Keratinocyte (primary cell): ENCODE measurements at regions not wholly inside any gene's neighbourhood (a gene's known extent, or its start where the extent isn't known, plus 50 kb on each side); places are given as distances from the start of the nearest gene placed in this dataset.
"Not testable (repeated sequence)": the region's sequence is repeated elsewhere in the genome, so short reads cannot be mapped to it uniquely, and the experiment has no call there.

Experiments used
- DNase-seq: peaks from one replicate; pipeline ENCODE4 v3.0.0-alpha.2; 2011; ENCODE audit warnings: low read depth, missing footprints, low spot score
- FAIRE-seq: peaks from 2 replicates; lab custom pipeline; 2011; peaks lifted over from hg19 to GRCh38; lab: Jason Lieb, UNC
- H2AFZ ChIP-seq: 2 replicates; pipeline ENCODE4 v1.6.0; 2012; ENCODE audit warnings: low read length, control low read depth, inconsistent platforms; ENCODE audit not compliant: control insufficient read depth
- H3K27ac ChIP-seq: 2 replicates; pipeline ENCODE4 v1.5.1; 2011; ENCODE audit warnings: low read length; ENCODE audit not compliant: control insufficient read depth, insufficient read depth
- H3K27me3 ChIP-seq: 3 replicates; pipeline ENCODE4 v1.6.0; 2011; ENCODE audit warnings: low read length; ENCODE audit not compliant: control insufficient read depth, insufficient read depth; ENCODE audit errors: extremely low read depth
- H3K36me3 ChIP-seq, 2 experiments: 2 replicates in 1 of 2; 3 replicates in 1 of 2; pipeline ENCODE4 v1.5.1; 2011; ENCODE audit warnings: low read length in 2 of 2, mild to moderate bottlenecking in 1 of 2; ENCODE audit not compliant: control insufficient read depth in 2 of 2, insufficient read depth in 2 of 2; ENCODE audit errors: extremely low read depth in 1 of 2
- H3K4me1 ChIP-seq: 3 replicates; pipeline ENCODE4 v1.5.1; 2011; ENCODE audit warnings: low read length; ENCODE audit not compliant: control insufficient read depth, insufficient read depth; ENCODE audit errors: extremely low read depth
- H3K4me2 ChIP-seq: 3 replicates; pipeline ENCODE4 v1.6.0; 2011; ENCODE audit warnings: low read depth, low read length; ENCODE audit not compliant: control insufficient read depth, insufficient read depth; ENCODE audit errors: extremely low read depth
- H3K4me3 ChIP-seq, 3 experiments: fragments of 200-600 bp in 1 of 3; sonication (generic) in 1 of 3; 2 replicates in 2 of 3; 3 replicates in 1 of 3; pipeline ENCODE4 v1.5.1; 2011 to 2016; ENCODE audit warnings: low read length in 3 of 3, mild to moderate bottlenecking in 3 of 3, control low read depth in 2 of 3, inconsistent platforms in 1 of 3, low read depth in 1 of 3, mixed read lengths in 1 of 3, mixed run types in 1 of 3, moderate library complexity in 1 of 3; ENCODE audit not compliant: control insufficient read depth in 2 of 3, insufficient read depth in 2 of 3; ENCODE audit errors: extremely low read depth in 1 of 3
- H3K79me2 ChIP-seq: 2 replicates; pipeline ENCODE4 v1.6.0; 2012; ENCODE audit warnings: low read length; ENCODE audit not compliant: control insufficient read depth, insufficient read depth
- H3K9ac ChIP-seq: 3 replicates; pipeline ENCODE4 v1.6.0; 2011; ENCODE audit warnings: low read length; ENCODE audit not compliant: control insufficient read depth, insufficient read depth; ENCODE audit errors: extremely low read depth
- H3K9me1 ChIP-seq: 3 replicates; pipeline ENCODE4 v1.6.0; 2011; ENCODE audit warnings: low read length; ENCODE audit not compliant: control insufficient read depth, insufficient read depth; ENCODE audit errors: extremely low read depth
- H3K9me3 ChIP-seq: 2 replicates; pipeline ENCODE4 v1.5.1; 2012; ENCODE audit warnings: low read depth, low read length; ENCODE audit not compliant: control insufficient read depth
- H4K20me1 ChIP-seq: 3 replicates; pipeline ENCODE4 v1.6.0; 2011; ENCODE audit warnings: low read length; ENCODE audit not compliant: control insufficient read depth, insufficient read depth; ENCODE audit errors: extremely low read depth
- dilution Hi-C: fragments of 300-500 bp; cut with MboI; formaldehyde crosslinking; loops from one replicate; pipeline ENCODE4 v1.7.0; 2020; ENCODE audit warnings: low sequenced_read_pairs; ENCODE audit not compliant: extremely low pct_ligation_motif_present
- TF ChIP-seq, protein P1 (sequence below), 3 experiments: IDR thresholded peaks in 1 of 3; conservative IDR thresholded peaks in 1 of 3; optimal IDR thresholded peaks in 1 of 3; 2 replicates in 2 of 3; 3 replicates in 1 of 3; pipeline versions ENCODE3 to v1.5.1; 2011; ENCODE audit warnings: low read length in 3 of 3, mild to moderate bottlenecking in 3 of 3, moderate library complexity in 2 of 3, control low read depth in 1 of 3, inconsistent platforms in 1 of 3; ENCODE audit not compliant: insufficient read depth in 2 of 3; ENCODE audit errors: extremely low read depth in 1 of 3

DNA sequence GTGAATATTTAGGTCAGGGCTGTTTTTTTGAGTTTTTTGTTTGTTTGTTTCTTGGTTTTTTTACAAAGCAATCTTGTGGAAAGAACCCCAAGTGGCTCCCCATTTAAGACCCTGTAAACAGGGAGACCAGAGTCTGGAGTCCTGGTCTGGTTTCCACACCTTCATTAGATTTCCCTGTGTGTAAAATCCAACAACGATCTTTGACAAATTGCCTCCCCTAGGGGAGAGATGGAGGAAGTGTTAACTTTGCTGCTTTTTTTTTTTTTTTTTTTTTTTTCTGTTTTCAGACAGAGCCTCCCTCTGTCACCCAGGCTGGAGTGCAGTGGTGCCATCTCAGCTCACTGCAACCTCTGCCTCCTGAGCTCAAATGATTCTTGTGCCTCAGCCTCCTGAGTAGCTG, 77.4 kb downstream of the ART5 start:
- dilution Hi-C loops, H4K20me1 ChIP-seq: not testable (repeated sequence)

DNA sequence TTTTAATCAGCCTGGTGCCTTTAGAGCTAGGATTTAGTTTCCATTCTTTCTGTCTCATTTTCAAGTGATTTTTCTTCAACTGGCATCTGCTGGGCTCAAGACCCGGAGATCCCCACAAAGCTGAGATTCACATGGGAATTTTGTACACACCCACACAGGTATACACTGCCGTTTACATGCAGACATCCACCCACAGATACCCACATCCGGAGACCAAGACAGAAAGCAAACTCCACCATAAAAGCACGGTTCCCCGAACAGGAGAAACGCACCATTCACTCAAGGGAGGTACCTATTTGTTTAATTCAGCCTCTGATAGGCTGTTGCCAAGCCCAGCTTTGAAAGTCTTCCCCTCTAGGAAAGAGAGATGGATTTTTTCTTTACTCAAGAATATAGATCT, 87.2 kb downstream of the ART5 start:
- FAIRE-seq, result not testable (repeated sequence)

More for the DNA sequence above, 77.4 kb downstream of the ART5 start:
- H3K9ac ChIP-seq, H3K9me1 ChIP-seq, H3K4me2 ChIP-seq, H3K27me3 ChIP-seq, DNase-seq, H3K4me3 ChIP-seq, H3K27ac ChIP-seq, H3K4me1 ChIP-seq, H3K79me2 ChIP-seq, H3K9me3 ChIP-seq, H2AFZ ChIP-seq, FAIRE-seq, H3K36me3 ChIP-seq: not testable (repeated sequence)
- TF ChIP-seq, protein P1, sequence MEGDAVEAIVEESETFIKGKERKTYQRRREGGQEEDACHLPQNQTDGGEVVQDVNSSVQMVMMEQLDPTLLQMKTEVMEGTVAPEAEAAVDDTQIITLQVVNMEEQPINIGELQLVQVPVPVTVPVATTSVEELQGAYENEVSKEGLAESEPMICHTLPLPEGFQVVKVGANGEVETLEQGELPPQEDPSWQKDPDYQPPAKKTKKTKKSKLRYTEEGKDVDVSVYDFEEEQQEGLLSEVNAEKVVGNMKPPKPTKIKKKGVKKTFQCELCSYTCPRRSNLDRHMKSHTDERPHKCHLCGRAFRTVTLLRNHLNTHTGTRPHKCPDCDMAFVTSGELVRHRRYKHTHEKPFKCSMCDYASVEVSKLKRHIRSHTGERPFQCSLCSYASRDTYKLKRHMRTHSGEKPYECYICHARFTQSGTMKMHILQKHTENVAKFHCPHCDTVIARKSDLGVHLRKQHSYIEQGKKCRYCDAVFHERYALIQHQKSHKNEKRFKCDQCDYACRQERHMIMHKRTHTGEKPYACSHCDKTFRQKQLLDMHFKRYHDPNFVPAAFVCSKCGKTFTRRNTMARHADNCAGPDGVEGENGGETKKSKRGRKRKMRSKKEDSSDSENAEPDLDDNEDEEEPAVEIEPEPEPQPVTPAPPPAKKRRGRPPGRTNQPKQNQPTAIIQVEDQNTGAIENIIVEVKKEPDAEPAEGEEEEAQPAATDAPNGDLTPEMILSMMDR (optimal IDR thresholded peaks at IDR 0.05 in 1 of 3, IDR thresholded peaks at IDR 0.05 in 1 of 3, conservative IDR thresholded peaks at IDR 0.05 in 1 of 3; ENCODE audit: extremely low read depth in 1 of 3, insufficient read depth in 2 of 3, low read length in 3 of 3), result peak in 1 of 3 experiments; percentile 39

DNA sequence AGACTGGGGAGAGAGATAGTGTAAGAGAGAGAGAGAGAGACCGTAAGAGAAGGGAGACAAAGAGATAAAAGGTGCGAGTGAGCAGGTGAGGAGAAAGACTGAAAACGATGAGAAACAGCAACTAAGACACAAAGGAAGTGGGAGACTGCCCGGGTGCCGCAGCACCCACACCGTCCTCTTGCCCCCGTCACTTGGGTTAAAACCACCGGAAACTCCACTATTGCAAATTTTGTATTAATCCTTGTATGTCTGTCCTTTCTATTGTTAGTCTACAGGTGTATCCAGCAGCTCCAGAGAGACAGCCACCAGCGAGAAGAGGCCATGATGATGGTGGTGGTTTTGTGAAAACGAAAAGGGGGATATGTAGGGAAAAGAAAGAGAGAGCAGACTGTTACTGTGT, 96.8 kb downstream of the ART5 start:
- H3K9ac ChIP-seq, dilution Hi-C loops, H3K27ac ChIP-seq, H3K27me3 ChIP-seq, H3K79me2 ChIP-seq, H4K20me1 ChIP-seq, H3K36me3 ChIP-seq, DNase-seq, H3K9me3 ChIP-seq, FAIRE-seq, H3K9me1 ChIP-seq, H3K4me2 ChIP-seq, H2AFZ ChIP-seq, H3K4me3 ChIP-seq, H3K4me1 ChIP-seq: not testable (repeated sequence)

More for the DNA sequence above, 87.2 kb downstream of the ART5 start:
- H3K4me3 ChIP-seq, H3K79me2 ChIP-seq, H2AFZ ChIP-seq, H3K27ac ChIP-seq, H3K4me1 ChIP-seq, H3K9me1 ChIP-seq, H3K4me2 ChIP-seq, H4K20me1 ChIP-seq, H3K9ac ChIP-seq, H3K27me3 ChIP-seq, DNase-seq, H3K9me3 ChIP-seq, dilution Hi-C loops, H3K36me3 ChIP-seq: not testable (repeated sequence)

GRCh38 chr11:3538220-3538619, 103.6 kb downstream of the ART5 start:
- dilution Hi-C loops, H3K27ac ChIP-seq, H3K4me2 ChIP-seq: not testable (repeated sequence)

More at GRCh38 chr11:3538220-3538619, 103.6 kb downstream of the ART5 start:
- H3K79me2 ChIP-seq, DNase-seq, H3K27me3 ChIP-seq, H3K4me1 ChIP-seq, H3K9me1 ChIP-seq, H2AFZ ChIP-seq, H3K36me3 ChIP-seq, H4K20me1 ChIP-seq, H3K4me3 ChIP-seq, H3K9ac ChIP-seq, H3K9me3 ChIP-seq, FAIRE-seq: not testable (repeated sequence)
